Stromal cell of bone marrow (primary cell): ENCODE measurements at regions not wholly inside any gene's neighbourhood (a gene's known extent, or its start where the extent isn't known, plus 50 kb on each side); places are given as distances from the start of the nearest gene placed in this dataset.
A peak's percentile ranks its signal among the peaks of the same experiment; 100 is the strongest.
"Not testable (repeated sequence)": the region's sequence is repeated elsewhere in the genome, so short reads cannot be mapped to it uniquely, and the experiment has no call there.

Experiments used
- DNase-seq: peaks from one replicate; pipeline ENCODE4 v3.0.0-alpha.2; 2012; ENCODE audit warnings: low read depth

DNA sequence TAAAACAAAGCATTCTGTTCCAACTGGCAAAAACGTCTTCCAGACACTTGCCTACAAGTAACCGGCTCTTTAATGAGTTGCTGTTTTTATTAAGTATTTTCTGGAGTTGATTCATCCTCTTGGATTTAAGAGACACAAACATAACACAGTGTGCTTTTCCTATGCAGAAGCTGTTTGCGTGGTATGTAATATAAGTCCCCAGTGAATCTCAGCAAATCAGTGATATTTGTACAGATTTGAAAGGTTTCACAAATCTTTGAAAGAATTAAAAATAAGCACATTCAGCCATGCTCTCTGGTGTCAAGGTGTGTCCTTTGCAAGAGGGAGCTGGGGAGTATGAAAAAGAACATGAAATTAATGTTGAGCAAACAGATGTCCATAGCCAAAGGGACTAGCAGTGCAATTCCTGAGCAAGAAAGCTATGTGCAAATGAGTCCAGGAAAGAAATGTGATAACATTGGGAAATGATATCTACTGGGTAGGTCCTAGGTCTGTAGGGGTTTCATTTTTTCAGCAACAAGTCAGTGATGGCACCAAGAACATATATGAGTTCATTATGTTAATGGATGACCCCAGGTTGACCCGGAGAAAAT, 170.1 kb upstream of the PHACTR1 start:
- DNase-seq = no peak

GRCh38 chr6:12548526-12548925, 168.0 kb upstream of the PHACTR1 start:
- peak; percentile 65 for DNase-seq

GRCh38 chr6:12549445-12549844, 167.1 kb upstream of the PHACTR1 start:
- DNase-seq = not testable (repeated sequence)

DNA sequence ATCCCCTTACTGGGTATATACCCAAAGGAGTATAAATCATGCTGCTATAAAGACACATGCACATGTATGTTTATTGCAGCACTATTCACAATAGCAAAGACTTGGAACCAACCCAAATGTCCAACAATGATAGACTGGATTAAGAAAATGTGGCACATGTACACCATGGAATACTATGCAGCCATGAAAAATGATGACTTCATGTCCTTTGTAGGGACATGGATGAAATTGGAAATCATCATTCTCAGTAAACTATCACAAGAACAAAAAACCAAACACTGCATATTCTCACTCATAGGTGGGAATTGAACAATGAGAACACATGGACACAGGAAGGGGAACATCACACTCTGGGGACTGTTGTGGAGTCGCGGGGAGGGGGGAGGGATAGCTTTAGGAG, 161.7 kb upstream of the PHACTR1 start:
- not testable (repeated sequence) for DNase-seq

DNA sequence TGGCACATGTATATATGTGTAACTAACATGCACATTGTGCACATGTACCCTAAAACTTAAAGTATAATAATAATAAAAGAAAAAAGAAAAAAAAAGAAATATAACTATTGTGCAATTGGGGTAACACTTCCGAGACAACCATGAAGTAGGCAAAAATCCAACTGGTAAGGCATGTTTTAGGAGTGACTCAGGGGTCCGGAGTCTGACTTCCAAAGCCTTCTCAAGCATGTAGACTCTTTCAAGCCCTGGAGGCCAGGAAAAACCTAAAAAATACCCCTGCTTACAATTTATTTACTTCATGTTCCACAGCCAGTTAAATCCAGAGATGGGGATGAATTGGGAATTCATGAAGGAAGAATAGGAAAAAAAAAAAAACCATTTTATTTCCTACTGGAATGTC, 161.3 kb upstream of the PHACTR1 start:
- DNase-seq = peak; percentile 56

GRCh38 chr6:12555781-12556180, 160.8 kb upstream of the PHACTR1 start:
- DNase-seq = no peak

- DNase-seq = no peak
These were observed 158.8 kb upstream of the PHACTR1 start for GRCh38 chr6:12557765-12558164.

DNA sequence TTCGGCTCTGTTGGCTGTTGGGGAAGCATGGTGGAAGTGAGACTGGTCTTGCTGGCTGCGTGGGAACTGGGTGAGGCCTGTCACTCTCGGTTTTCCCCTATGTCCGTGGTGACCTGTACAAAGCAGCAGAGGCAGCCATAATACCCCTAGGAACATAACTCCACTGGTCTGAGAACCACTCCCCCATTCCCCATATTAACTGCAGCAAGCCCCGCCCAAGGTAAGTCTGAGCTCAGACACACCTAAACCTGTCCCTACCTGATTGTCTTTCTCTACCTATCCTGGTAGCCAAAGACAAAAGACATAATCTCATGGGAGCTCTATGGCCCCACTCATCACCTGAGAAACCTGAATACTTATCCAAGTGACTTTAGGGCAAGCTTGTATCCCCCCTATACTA, 156.3 kb upstream of the PHACTR1 start:
- DNase-seq = no peak

GRCh38 chr6:12566618-12567123, 149.9 kb upstream of the PHACTR1 start:
- DNase-seq = no peak

DNA sequence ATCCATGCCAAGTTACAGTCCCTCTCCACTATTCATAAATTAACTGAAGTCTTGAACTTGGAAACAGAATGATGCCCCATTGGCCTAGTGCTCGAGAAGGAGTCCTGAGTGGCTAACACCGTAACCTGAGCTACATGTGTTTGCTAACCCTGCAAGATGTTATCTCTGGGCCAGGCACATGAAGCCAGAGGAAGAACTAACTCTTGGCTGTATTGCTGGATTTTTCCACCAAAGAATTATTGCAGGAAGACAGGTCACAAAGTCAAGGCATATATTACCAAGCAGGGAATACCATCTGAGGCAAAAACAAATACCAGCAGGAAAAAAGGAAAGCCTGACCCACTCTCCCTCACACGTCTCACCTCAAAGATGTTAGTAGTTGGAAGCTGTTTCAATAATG, 148.9 kb upstream of the PHACTR1 start:
- no peak for DNase-seq

GRCh38 chr6:12569646-12570045, 146.9 kb upstream of the PHACTR1 start:
- DNase-seq = no peak

GRCh38 chr6:12570461-12571030, 146.0 kb upstream of the PHACTR1 start:
- peak; percentile 49 for DNase-seq

- no peak for DNase-seq
These were observed 143.4 kb upstream of the PHACTR1 start for GRCh38 chr6:12572896-12573827.

DNA sequence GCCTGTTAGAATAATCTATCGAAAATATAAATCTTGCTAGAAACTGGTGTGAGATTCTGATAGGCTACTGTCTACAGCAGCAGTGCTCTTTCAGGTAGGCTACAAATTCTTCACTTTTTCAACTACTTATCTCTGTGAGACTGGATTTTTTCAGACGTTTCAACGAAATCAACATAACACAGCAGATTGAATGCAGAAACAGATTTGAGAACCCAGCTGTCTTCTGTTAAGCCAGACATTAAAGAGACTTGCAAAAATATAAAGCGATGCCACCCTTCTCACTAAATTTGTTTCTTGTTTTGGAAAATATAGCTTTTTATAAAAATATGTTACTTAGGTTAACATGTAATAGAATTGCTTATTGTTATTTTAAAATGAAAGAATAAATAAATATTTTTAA, 140.6 kb upstream of the PHACTR1 start:
- DNase-seq = no peak

DNA sequence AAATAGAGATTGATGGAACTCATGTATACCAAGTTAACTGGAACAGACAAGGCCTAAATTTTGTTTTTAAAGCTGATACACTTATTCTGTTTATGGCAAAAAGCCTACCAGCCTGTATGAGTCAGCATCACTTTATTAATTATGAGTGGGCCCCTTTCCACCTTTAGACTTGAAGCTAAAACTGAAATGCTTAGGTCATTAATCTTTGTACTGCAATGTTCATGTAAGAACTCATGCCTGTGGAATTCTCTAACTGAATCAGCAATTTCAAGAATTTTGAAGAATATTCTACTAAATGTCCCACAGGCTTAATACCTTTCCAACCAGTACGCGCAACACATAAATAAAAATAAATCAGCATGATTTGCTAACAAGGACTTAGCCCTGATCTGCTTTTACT, 140.2 kb upstream of the PHACTR1 start:
- DNase-seq = peak; percentile 29

GRCh38 chr6:12577124-12577850, 139.3 kb upstream of the PHACTR1 start:
- DNase-seq = no peak

- DNase-seq = no peak
These were observed 138.5 kb upstream of the PHACTR1 start for GRCh38 chr6:12578097-12578496.

DNA sequence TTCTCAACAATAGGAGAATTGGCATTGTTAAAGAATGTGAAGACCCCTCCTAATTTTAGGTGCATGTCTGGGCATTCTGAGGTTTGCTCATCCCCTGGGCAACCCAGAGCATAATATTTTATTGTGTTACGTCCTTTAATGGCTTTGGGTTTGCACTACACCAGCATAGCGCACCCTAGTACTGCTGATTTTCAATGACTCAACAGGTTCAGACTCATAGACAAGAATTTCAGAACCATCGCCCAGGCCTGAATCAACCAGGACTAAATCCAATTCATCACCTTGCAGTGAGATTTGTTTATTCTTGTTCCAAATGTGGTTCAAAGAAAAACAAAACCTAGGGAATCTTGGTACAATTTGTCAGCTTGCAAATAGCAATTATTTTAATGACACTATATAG, 137.8 kb upstream of the PHACTR1 start:
- DNase-seq = no peak

DNA sequence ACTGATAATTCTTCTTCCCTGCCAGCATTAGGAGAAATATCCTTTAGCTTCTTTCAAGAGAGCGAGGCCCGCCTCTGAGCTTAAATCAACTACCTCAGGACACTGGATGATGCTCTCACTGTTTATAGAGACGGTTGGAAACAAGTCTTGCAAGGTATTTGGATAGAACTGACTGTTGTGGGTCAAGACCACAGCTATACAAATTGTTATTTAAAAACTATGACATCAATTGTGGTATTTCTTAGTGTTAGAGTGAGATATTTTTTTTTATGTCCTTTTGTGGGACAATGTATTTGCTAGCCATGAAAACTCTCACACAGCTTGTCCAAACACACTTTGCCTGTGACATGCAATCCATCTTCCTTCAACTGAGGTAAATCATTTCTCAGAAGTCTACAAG, 136.3 kb upstream of the PHACTR1 start:
- no peak for DNase-seq

GRCh38 chr6:12582421-12583110, 134.0 kb upstream of the PHACTR1 start:
- no peak for DNase-seq

GRCh38 chr6:12584631-12585405, 131.7 kb upstream of the PHACTR1 start:
- no peak for DNase-seq
